Skeletal muscle satellite cell (primary cell): ENCODE measurements at regions not wholly inside any gene's neighbourhood (a gene's known extent, or its start where the extent isn't known, plus 50 kb on each side); places are given as distances from the start of the nearest gene placed in this dataset. TPM values are rescaled to one million over a fixed set of nuclear protein-coding genes. Genes with fewer than 3 reads are reported as not detected.
A peak's percentile ranks its signal among the peaks of the same experiment; 100 is the strongest.

Source experiments
- H3K27me3 ChIP-seq: 2 replicates; pipeline ENCODE4 v1.7.0; 2013; ENCODE audit warnings: low read length; ENCODE audit not compliant: control insufficient read depth, insufficient read depth
- H3K36me3 ChIP-seq: 2 replicates; pipeline ENCODE4 v1.7.0; 2013; ENCODE audit warnings: mild to moderate bottlenecking, control low read depth, low read length; ENCODE audit not compliant: insufficient read depth
- H3K4me1 ChIP-seq: 2 replicates; pipeline ENCODE4 v1.7.0; 2013; ENCODE audit warnings: low read length; ENCODE audit not compliant: control insufficient read depth, insufficient read depth
- H3K4me2 ChIP-seq: 2 replicates; pipeline ENCODE4 v1.7.0; 2013; ENCODE audit warnings: mild to moderate bottlenecking, low read length
- H3K4me3 ChIP-seq: 2 replicates; pipeline ENCODE4 v1.7.0; 2013; ENCODE audit warnings: low read length
- H3K9ac ChIP-seq: 2 replicates; pipeline ENCODE4 v1.7.0; 2013; ENCODE audit warnings: mild to moderate bottlenecking, low read depth, low read length, moderate library complexity
- H3K9me3 ChIP-seq: replicated peaks from 2 replicates; pipeline ENCODE4 v1.7.0; 2013; ENCODE audit warnings: mild to moderate bottlenecking, control low read depth, low read length
- small RNA-seq: library from RNA; depleted of rRNA; stranded (forward); fragments of <200 nt; gene quantifications from one replicate; pipeline ENCODE3, GENCODE V24; 2012

- Histone ChIP-seq H3K4me2 (no peak overlapping the region), H3K4me3 (no peak overlapping the region), H3K4me1 (peaks cover 46% of the 10 kb centered on the region), H3K9ac (no peak overlapping the region), H3K36me3 (no peaks in the 10 kb centered on the region), H3K27me3 (no peaks in the 10 kb centered on the region), H3K9me3 (no peaks in the 10 kb centered on the region)
Measured at GRCh38 chr14:76922584-76922983, 96.4 kb downstream of the LRRC74A start.

GRCh38 chr14:76922092-76922491 lies 95.9 kb downstream of the LRRC74A start:
- Histone ChIP-seq H3K4me2 (no peak overlapping the region), H3K4me3 (no peak overlapping the region), H3K9ac (no peak overlapping the region), H3K9me3 (no peaks in the 10 kb centered on the region), H3K36me3 (no peaks in the 10 kb centered on the region), H3K4me1 (peaks cover 46% of the 10 kb centered on the region), H3K27me3 (no peaks in the 10 kb centered on the region)

- H3K9me3 ChIP-seq: no peaks in the 10 kb centered on the region
- H3K27me3 ChIP-seq: no peaks in the 10 kb centered on the region
- no peak overlapping the region for H3K4me3 ChIP-seq
- H3K36me3 ChIP-seq: no peaks in the 10 kb centered on the region
- no peak overlapping the region for H3K9ac ChIP-seq
- H3K4me1 ChIP-seq: peaks cover 43% of the 10 kb centered on the region
- H3K4me2 ChIP-seq: no peak overlapping the region
Measured at GRCh38 chr14:76921088-76921399, 94.8 kb downstream of the LRRC74A start.

GRCh38 chr14:76920331-76921087 lies 94.3 kb downstream of the LRRC74A start:
- H3K36me3 ChIP-seq: no peaks in the 10 kb centered on the region
- H3K9me3 ChIP-seq: no peaks in the 10 kb centered on the region
- peak overlapping the region; percentile 72 for H3K4me2 ChIP-seq
- H3K9ac ChIP-seq: peak overlapping the region; percentile 87
- no peaks in the 10 kb centered on the region for H3K27me3 ChIP-seq
- H3K4me1 ChIP-seq: peaks cover 43% of the 10 kb centered on the region
- H3K4me3 ChIP-seq: peak overlapping the region; percentile 40

- Histone ChIP-seq H3K9ac (peak overlapping the region; percentile 87), H3K4me3 (peak overlapping the region; percentile 41), H3K9me3 (no peaks in the 10 kb centered on the region), H3K4me1 (peaks cover 43% of the 10 kb centered on the region), H3K36me3 (no peaks in the 10 kb centered on the region), H3K4me2 (peak overlapping the region; percentile 72), H3K27me3 (no peaks in the 10 kb centered on the region)
Measured at GRCh38 chr14:76919431-76920330, 93.5 kb downstream of the LRRC74A start.

Small RNAs in the stretch of these regions (small RNA-seq; reads per million reads assigned to genes)
- gene RN7SL356P: not detected
